RWPE1 (cell line): ENCODE measurements at regions not wholly inside any gene's neighbourhood (a gene's known extent, or its start where the extent isn't known, plus 50 kb on each side); places are given as distances from the start of the nearest gene placed in this dataset.

ENCODE experiments used
- CTCF ChIA-PET: fragments of 350-600 bp; sonication (Branson Sonifier 250); formaldehyde crosslinking; extraction: SDS; loops from one replicate; lab custom pipeline; 2021; lab: Yijun Ruan, JAX
- POLR2A ChIA-PET: fragments of 400-600 bp; formaldehyde crosslinking; extraction: SDS; loops from one replicate; lab custom pipeline; 2020; ENCODE audit warnings: antibody characterized with exemption; ENCODE audit not compliant: low non-redundant PET; lab: Yijun Ruan, JAX
- DNase-seq: peaks from one replicate; pipeline ENCODE4 v3.0.0; 2012; ENCODE audit warnings: low spot score
- H3K27ac ChIP-seq: fragments of 450-650 bp; 2 replicates; pipeline ENCODE4 v1.5.1; 2017
- CTCF ChIP-seq: fragments of 450-650 bp; conservative IDR thresholded peaks from 2 replicates; pipeline ENCODE4 v1.5.1; 2017; ENCODE audit warnings: low read depth, mild to moderate bottlenecking

- no peak overlapping the region for H3K27ac ChIP-seq
- ChIA-PET CTCF (no interaction called here), POLR2A (interaction anchor here (0.8 kb wide), 1 partner anchor 153 kb away, joined by 3 read pairs; no protein-coding TSS in a partner anchor)
- no peak for TF ChIP-seq CTCF
- DNase-seq = no peak
Measured at GRCh38 chr6:117128052-117128451, 137.3 kb upstream of the VGLL2 start.

GRCh38 chr6:117130125-117130524 is 135.2 kb upstream of the VGLL2 start:
- no peak for DNase-seq
- CTCF ChIA-PET = no interaction called here
- POLR2A ChIA-PET = no interaction called here
- no peak for TF ChIP-seq CTCF
- no peak overlapping the region for H3K27ac ChIP-seq

- CTCF ChIA-PET = no interaction called here
- no peak overlapping the region for H3K27ac ChIP-seq
- POLR2A ChIA-PET = no interaction called here
- TF ChIP-seq CTCF = no peak
- no peak for DNase-seq
Measured at GRCh38 chr6:117136702-117137101, 128.7 kb upstream of the VGLL2 start.

GRCh38 chr6:117137711-117138110 is 127.6 kb upstream of the VGLL2 start:
- no peak for TF ChIP-seq CTCF
- H3K27ac ChIP-seq = no peak overlapping the region
- DNase-seq = no peak
- POLR2A ChIA-PET = no interaction called here
- CTCF ChIA-PET = no interaction called here

GRCh38 chr6:117138425-117138824 is 126.9 kb upstream of the VGLL2 start:
- TF ChIP-seq CTCF = no peak
- ChIA-PET CTCF (no interaction called here), POLR2A (no interaction called here)
- no peak for DNase-seq
- no peak overlapping the region for H3K27ac ChIP-seq

- no peak for DNase-seq
- CTCF ChIA-PET = no interaction called here
- no peak overlapping the region for H3K27ac ChIP-seq
- TF ChIP-seq CTCF = no peak
- POLR2A ChIA-PET = no interaction called here
Measured at GRCh38 chr6:117138920-117139319, 126.4 kb upstream of the VGLL2 start.

GRCh38 chr6:117142142-117142541 is 123.2 kb upstream of the VGLL2 start:
- H3K27ac ChIP-seq = no peak overlapping the region
- no peak for DNase-seq
- ChIA-PET CTCF (no interaction called here), POLR2A (no interaction called here)
- no peak for TF ChIP-seq CTCF
